Caco-2 (cell line): ENCODE measurements at regions not wholly inside any gene's neighbourhood (a gene's known extent, or its start where the extent isn't known, plus 50 kb on each side); places are given as distances from the start of the nearest gene placed in this dataset.

Experiments
- BruUV-seq: library from RNA; stranded (reverse); fragments of 400-500 nt; replicated peaks from 2 replicates; lab custom pipeline; 2021; lab: Mats Ljungman, UMichigan
- CTCF ChIA-PET: fragments of 300-600 bp; sonication (Branson Sonifier 250); formaldehyde crosslinking; loops from one replicate; lab custom pipeline; 2022; ENCODE audit warnings: antibody characterized with exemption; lab: Charles Lee
- POLR2A ChIA-PET: fragments of 300-600 bp; sonication (Branson Sonifier 250); formaldehyde crosslinking; loops from one replicate; lab custom pipeline; 2022; ENCODE audit warnings: antibody characterized with exemption; lab: Charles Lee
- DNase-seq, 2 experiments: peaks; one replicate each; pipeline versions ENCODE4 v3.0.0 to v3.0.0-alpha.2; 2020 to 2022
- H3K27me3 ChIP-seq: replicated peaks from 2 replicates; pipeline ENCODE4 v1.6.0; 2011; ENCODE audit warnings: low read length; ENCODE audit not compliant: control insufficient read depth, insufficient read depth
- H3K36me3 ChIP-seq: 2 replicates; pipeline ENCODE4 v1.5.1; 2011; ENCODE audit warnings: low read length; ENCODE audit not compliant: control insufficient read depth, insufficient read depth
- H3K4me1 ChIP-seq: fragments of 250-450 bp; sonication (Bioruptor Pico); 2 replicates; pipeline ENCODE4 v1.5.1; 2020; ENCODE audit warnings: mild to moderate bottlenecking
- H3K4me3 ChIP-seq: 2 replicates; pipeline ENCODE4 v1.5.1; 2011; ENCODE audit warnings: low read depth, mild to moderate bottlenecking, control low read depth, low read length
- H3K9me3 ChIP-seq: fragments of 250-450 bp; sonication (Bioruptor Pico); 2 replicates; pipeline ENCODE4 v1.5.1; 2020; ENCODE audit warnings: mild to moderate bottlenecking, moderate library complexity
- H3K27ac Mint-ChIP-seq: one replicate; pipeline ENCODE4 v1.8.0; 2022; ENCODE audit warnings: mixed read lengths; ENCODE audit not compliant: unreplicated experiment
- H3K27me3 Mint-ChIP-seq: one replicate; pipeline ENCODE4 v1.8.0; 2022; ENCODE audit warnings: mixed read lengths; ENCODE audit not compliant: insufficient read depth, unreplicated experiment
- H3K36me3 Mint-ChIP-seq: one replicate; pipeline ENCODE4 v1.8.0; 2022; ENCODE audit warnings: mild to moderate bottlenecking, mixed read lengths; ENCODE audit not compliant: insufficient read depth, unreplicated experiment
- H3K4me1 Mint-ChIP-seq: one replicate; pipeline ENCODE4 v1.8.0; 2022; ENCODE audit warnings: low read depth, mixed read lengths; ENCODE audit not compliant: unreplicated experiment
- H3K4me3 Mint-ChIP-seq: one replicate; pipeline ENCODE4 v1.8.0; 2022; ENCODE audit warnings: mild to moderate bottlenecking, moderate library complexity, mixed read lengths; ENCODE audit not compliant: unreplicated experiment
- H3K9me3 Mint-ChIP-seq: one replicate; pipeline ENCODE4 v1.8.0; 2022; ENCODE audit warnings: mixed read lengths; ENCODE audit not compliant: unreplicated experiment
- CTCF ChIP-seq, 2 experiments: fragments of 200-600 bp in 1 of 2; IDR thresholded peaks; 1 replicate in 1 of 2; 2 replicates in 1 of 2; pipeline versions ENCODE4 v1.5.1 to v1.8.0; 2011 to 2022; ENCODE audit warnings: antibody characterized with exemption in 1 of 2, control low read depth in 1 of 2, inconsistent platforms in 1 of 2, low read depth in 1 of 2, low read length in 1 of 2, mild to moderate bottlenecking in 1 of 2, moderate library complexity in 1 of 2; ENCODE audit not compliant: insufficient read depth in 1 of 2, severe bottlenecking in 1 of 2, unreplicated experiment in 1 of 2
- intact Hi-C: fragments of 100-400 bp; cut with micrococcal nuclease; formaldehyde crosslinking; loops from one replicate; pipeline ENCODE4 v1.10.0; 2022; ENCODE audit not compliant: unreplicated experiment

DNA sequence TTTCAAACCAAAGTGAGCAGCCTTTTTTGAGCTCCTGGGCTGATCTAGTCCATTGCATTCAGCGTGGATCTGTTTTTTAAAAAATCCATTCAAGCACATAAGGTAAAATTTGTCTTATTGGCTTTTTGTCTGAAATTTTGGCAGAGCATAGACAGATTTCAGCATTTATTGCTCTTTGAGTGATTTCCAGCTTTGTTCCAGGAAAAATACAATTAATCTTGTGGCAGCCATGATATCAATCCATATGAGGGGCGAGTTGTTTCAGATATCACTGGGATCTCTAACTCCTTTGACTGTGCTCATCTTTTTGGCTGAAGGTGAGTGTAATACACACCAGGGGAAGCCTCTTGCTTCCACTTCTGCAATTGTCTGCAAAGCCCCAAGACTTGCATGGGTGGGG lies 523.9 kb downstream of the SLC4A3 start:
- POLR2A ChIA-PET: no interaction called here
- CTCF ChIA-PET: no interaction called here
- no peaks in the 10 kb centered on the region for H3K36me3 Mint-ChIP-seq

DNA sequence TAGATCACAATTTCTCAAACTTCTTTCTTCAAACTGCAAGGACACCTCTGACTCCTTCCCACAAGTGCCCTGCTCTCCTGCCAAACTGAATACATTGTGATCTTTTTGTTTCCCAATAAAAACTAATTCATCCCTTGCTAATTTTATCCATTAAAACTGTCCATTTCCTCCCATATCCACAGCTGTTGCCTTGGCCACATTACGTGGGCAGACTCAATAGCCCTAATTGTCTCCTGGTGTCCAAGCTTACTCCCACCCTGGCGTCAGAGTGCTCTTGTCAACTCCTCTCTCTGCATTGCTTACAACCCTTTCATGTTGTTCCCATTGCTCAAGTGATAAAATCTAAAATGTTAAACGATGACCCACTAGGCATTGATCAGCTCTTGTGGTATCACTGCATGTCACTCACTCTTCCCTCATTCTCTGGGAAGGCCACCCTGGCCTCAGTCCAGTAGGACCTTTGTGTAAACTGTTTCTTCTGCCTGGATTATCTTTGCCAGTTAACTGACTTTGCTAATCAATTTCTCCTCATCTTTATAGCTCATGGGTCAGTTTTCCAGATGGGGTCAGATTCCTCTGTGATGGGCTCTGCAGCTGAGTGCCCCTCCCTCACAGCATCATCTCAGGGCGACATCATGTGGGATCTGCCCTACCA lies 525.0 kb downstream of the SLC4A3 start:
- Histone ChIP-seq H3K4me3 (no peak overlapping the region), H3K27me3 (no peaks in the 10 kb centered on the region), H3K36me3 (no peaks in the 10 kb centered on the region), H3K9me3 (no peaks in the 10 kb centered on the region), H3K4me1 (no peaks in the 10 kb centered on the region)
- H3K27me3 Mint-ChIP-seq: no peaks in the 10 kb centered on the region
- no peak for TF ChIP-seq CTCF (IDR thresholded peaks at IDR 0.05; ENCODE audit: insufficient read depth in 1 of 2, low read depth in 1 of 2, low read length in 1 of 2, severe bottlenecking in 1 of 2, unreplicated experiment in 1 of 2)
- POLR2A ChIA-PET: no interaction called here
- no peak overlapping the region for H3K27ac Mint-ChIP-seq
- DNase-seq: no peak
- no peaks in the 10 kb centered on the region for H3K36me3 Mint-ChIP-seq
- no peaks in the 10 kb centered on the region for H3K4me1 Mint-ChIP-seq
- BruUV-seq: no TSS peak
- intact Hi-C loops: no loop called here
- CTCF ChIA-PET: no interaction called here
- H3K4me3 Mint-ChIP-seq: no peak overlapping the region
- no peaks in the 10 kb centered on the region for H3K9me3 Mint-ChIP-seq

More for the DNA sequence above, 523.9 kb downstream of the SLC4A3 start:
- Histone ChIP-seq H3K36me3 (no peaks in the 10 kb centered on the region), H3K27me3 (no peaks in the 10 kb centered on the region), H3K4me1 (no peaks in the 10 kb centered on the region), H3K4me3 (no peak overlapping the region), H3K9me3 (no peaks in the 10 kb centered on the region)
- no peak for DNase-seq
- no peaks in the 10 kb centered on the region for H3K27me3 Mint-ChIP-seq
- no peak overlapping the region for H3K4me3 Mint-ChIP-seq
- intact Hi-C loops: no loop called here
- no peaks in the 10 kb centered on the region for H3K9me3 Mint-ChIP-seq
- no peak overlapping the region for H3K27ac Mint-ChIP-seq
- TF ChIP-seq CTCF (IDR thresholded peaks at IDR 0.05; ENCODE audit: insufficient read depth in 1 of 2, low read depth in 1 of 2, low read length in 1 of 2, severe bottlenecking in 1 of 2, unreplicated experiment in 1 of 2): no peak
- no peaks in the 10 kb centered on the region for H3K4me1 Mint-ChIP-seq
- BruUV-seq: no TSS peak

DNA sequence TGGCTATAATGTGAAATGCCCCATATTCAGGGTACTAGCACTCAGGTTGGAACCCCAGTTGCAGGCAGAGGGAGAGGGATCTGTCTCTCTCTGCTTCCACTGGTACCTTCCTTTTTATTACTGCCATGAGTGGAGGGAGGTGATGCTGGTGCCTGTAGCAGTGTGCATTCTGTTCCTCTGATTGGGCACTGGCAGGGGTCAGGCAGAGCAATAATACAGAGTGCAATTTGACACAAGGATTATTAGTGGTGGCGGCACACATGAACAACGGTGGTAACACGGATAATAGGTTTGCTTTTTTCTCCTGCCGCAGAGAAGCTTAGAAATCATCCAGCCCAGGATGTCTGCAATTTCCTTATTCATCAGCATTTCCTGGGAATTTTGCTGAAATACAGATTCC lies 525.7 kb downstream of the SLC4A3 start:
- CTCF ChIA-PET: no interaction called here
- no TSS peak for BruUV-seq

More for the DNA sequence above, 525.7 kb downstream of the SLC4A3 start:
- Histone ChIP-seq H3K27me3 (no peaks in the 10 kb centered on the region), H3K4me1 (no peaks in the 10 kb centered on the region), H3K36me3 (no peaks in the 10 kb centered on the region), H3K9me3 (no peaks in the 10 kb centered on the region), H3K4me3 (no peak overlapping the region)
- no peaks in the 10 kb centered on the region for H3K36me3 Mint-ChIP-seq
- H3K4me1 Mint-ChIP-seq: peaks cover 3% of the 10 kb centered on the region
- TF ChIP-seq CTCF (IDR thresholded peaks at IDR 0.05; ENCODE audit: insufficient read depth in 1 of 2, low read depth in 1 of 2, low read length in 1 of 2, severe bottlenecking in 1 of 2, unreplicated experiment in 1 of 2): no peak
- POLR2A ChIA-PET: no interaction called here
- no peak overlapping the region for H3K27ac Mint-ChIP-seq
- no peak overlapping the region for H3K4me3 Mint-ChIP-seq
- no peaks in the 10 kb centered on the region for H3K27me3 Mint-ChIP-seq
- H3K9me3 Mint-ChIP-seq: no peaks in the 10 kb centered on the region
- intact Hi-C loops: no loop called here
- no peak for DNase-seq
